WTC11 (cell line): ENCODE measurements at regions not wholly inside any gene's neighbourhood (a gene's known extent, or its start where the extent isn't known, plus 50 kb on each side); places are given as distances from the start of the nearest gene placed in this dataset.

Experiments used
- ATAC-seq: fragments of 200-7000 bp; cut with Tn5 transposase; 2 replicates; pipeline ENCODE4 v1.10.0; 2021; ENCODE audit warnings: mild to moderate bottlenecking, moderate library complexity
- CTCF ChIA-PET: fragments of 300-600 bp; sonication (Branson Sonifier 250); formaldehyde crosslinking; loops from one replicate; lab custom pipeline; 2021; ENCODE audit warnings: antibody characterized with exemption; lab: Charles Lee
- POLR2A ChIA-PET: fragments of 350-600 bp; sonication (Branson Sonifier 250); formaldehyde crosslinking; loops from one replicate; lab custom pipeline; 2021; ENCODE audit warnings: antibody characterized with exemption; lab: Charles Lee
- DNase-seq: peaks from one replicate; pipeline ENCODE4 v3.0.0; 2021; ENCODE audit warnings: low spot score
- H3K27ac Mint-ChIP-seq: 2 replicates; pipeline ENCODE4 v1.8.0; 2021; ENCODE audit warnings: mixed read lengths
- H3K27me3 Mint-ChIP-seq: 2 replicates; pipeline ENCODE4 v1.8.0; 2021; ENCODE audit warnings: low read depth, mild to moderate bottlenecking, moderate library complexity, mixed read lengths
- H3K36me3 Mint-ChIP-seq: 2 replicates; pipeline ENCODE4 v1.8.0; 2021; ENCODE audit warnings: mixed read lengths
- H3K4me1 Mint-ChIP-seq: 2 replicates; pipeline ENCODE4 v1.8.0; 2022; ENCODE audit warnings: mixed read lengths
- H3K4me3 Mint-ChIP-seq: 2 replicates; pipeline ENCODE4 v1.8.0; 2021; ENCODE audit warnings: mild to moderate bottlenecking, moderate library complexity, mixed read lengths
- H3K9me3 Mint-ChIP-seq: 2 replicates; pipeline ENCODE4 v1.8.0; 2021; ENCODE audit warnings: mixed read lengths
- AFF4 ChIP-seq: sonication (generic); formaldehyde crosslinking; IDR thresholded peaks from 2 replicates; pipeline ENCODE4 v1.8.1; 2023; ENCODE audit warnings: mild to moderate bottlenecking, missing genetic modification reagents, borderline replicate concordance
- CBFB ChIP-seq: sonication (generic); formaldehyde crosslinking; IDR thresholded peaks from 2 replicates; pipeline ENCODE4 v1.8.1; 2022; ENCODE audit warnings: mild to moderate bottlenecking, low read depth, missing genetic modification reagents
- CREM ChIP-seq: sonication (generic); formaldehyde crosslinking; IDR thresholded peaks from 2 replicates; pipeline ENCODE4 v1.8.1; 2022; ENCODE audit warnings: mild to moderate bottlenecking, missing genetic modification reagents, moderate library complexity
- ESRRA ChIP-seq: sonication (generic); formaldehyde crosslinking; IDR thresholded peaks from 2 replicates; pipeline ENCODE4 v1.8.1; 2022; ENCODE audit warnings: mild to moderate bottlenecking, missing genetic modification reagents, borderline replicate concordance
- FOXP1 ChIP-seq: sonication (generic); formaldehyde crosslinking; IDR thresholded peaks from 2 replicates; pipeline ENCODE4 v1.8.0; 2022; ENCODE audit warnings: missing genetic modification reagents, mild to moderate bottlenecking, moderate library complexity, borderline replicate concordance
- IRF2 ChIP-seq: sonication (generic); formaldehyde crosslinking; IDR thresholded peaks from 2 replicates; pipeline ENCODE4 v1.8.0; 2022; ENCODE audit warnings: low read depth, missing genetic modification reagents, borderline replicate concordance
- JAZF1 ChIP-seq: fragments of 250-450 bp; sonication (Bioruptor Pico); IDR thresholded peaks from 2 replicates; pipeline ENCODE4 v1.9.0; 2021; ENCODE audit warnings: moderate library complexity, mild to moderate bottlenecking, inconsistent platforms
- JUN ChIP-seq: sonication (generic); formaldehyde crosslinking; IDR thresholded peaks from 2 replicates; pipeline ENCODE4 v1.8.0; 2023; ENCODE audit warnings: mild to moderate bottlenecking, missing genetic modification reagents
- KAT7 ChIP-seq: sonication (generic); formaldehyde crosslinking; IDR thresholded peaks from 2 replicates; pipeline ENCODE4 v1.8.1; 2023; ENCODE audit warnings: missing genetic modification reagents, mild to moderate bottlenecking, borderline replicate concordance
- NFE2L1 ChIP-seq: sonication (generic); formaldehyde crosslinking; IDR thresholded peaks from 2 replicates; pipeline ENCODE4 v1.8.1; 2023; ENCODE audit warnings: missing genetic modification reagents
- NFYB ChIP-seq: sonication (generic); formaldehyde crosslinking; conservative IDR thresholded peaks from 2 replicates; pipeline ENCODE4 v1.8.0; 2022; ENCODE audit warnings: low read depth, missing genetic modification reagents
- PREB ChIP-seq: sonication (generic); formaldehyde crosslinking; IDR thresholded peaks from 2 replicates; pipeline ENCODE4 v1.8.1; 2022; ENCODE audit warnings: mild to moderate bottlenecking, missing genetic modification reagents, moderate library complexity, borderline replicate concordance
- STAT6 ChIP-seq: sonication (generic); formaldehyde crosslinking; conservative IDR thresholded peaks from 2 replicates; pipeline ENCODE4 v1.8.1; 2023; ENCODE audit warnings: mild to moderate bottlenecking, low read depth, missing genetic modification reagents, moderate library complexity
- TCF7 ChIP-seq: sonication (generic); formaldehyde crosslinking; IDR thresholded peaks from 2 replicates; pipeline ENCODE4 v1.8.0; 2022; ENCODE audit warnings: mild to moderate bottlenecking, low read depth, missing genetic modification reagents, moderate library complexity
- TP53 ChIP-seq: sonication (generic); formaldehyde crosslinking; IDR thresholded peaks from 2 replicates; pipeline ENCODE4 v1.8.1; 2023; ENCODE audit warnings: mild to moderate bottlenecking, missing genetic modification reagents
- USF2 ChIP-seq: sonication (generic); formaldehyde crosslinking; IDR thresholded peaks from 2 replicates; pipeline ENCODE4 v1.8.1; 2023; ENCODE audit warnings: mild to moderate bottlenecking, missing genetic modification reagents, moderate library complexity
- ZBTB43 ChIP-seq: sonication (generic); formaldehyde crosslinking; IDR thresholded peaks from 2 replicates; pipeline ENCODE4 v1.8.1; 2023; ENCODE audit warnings: mild to moderate bottlenecking, missing genetic modification reagents
- ZMAT4 ChIP-seq: fragments of 250-450 bp; sonication (Bioruptor Pico); IDR thresholded peaks from 2 replicates; pipeline ENCODE4 v1.9.0; 2021; ENCODE audit warnings: mild to moderate bottlenecking
- ZNF396 ChIP-seq: fragments of 250-450 bp; sonication (Bioruptor Pico); IDR thresholded peaks from 2 replicates; pipeline ENCODE4 v1.8.0; 2021; ENCODE audit warnings: mild to moderate bottlenecking, moderate library complexity, borderline replicate concordance
- ZNF671 ChIP-seq: fragments of 250-450 bp; sonication (Bioruptor Pico); IDR thresholded peaks from 2 replicates; pipeline ENCODE4 v1.8.0; 2021; ENCODE audit warnings: mild to moderate bottlenecking

- Mint-ChIP-seq H3K4me3 (no peak overlapping the region), H3K4me1 (no peaks in the 10 kb centered on the region), H3K27me3 (no peaks in the 10 kb centered on the region), H3K27ac (no peak overlapping the region), H3K9me3 (peaks cover 41% of the 10 kb centered on the region), H3K36me3 (peaks cover 33% of the 10 kb centered on the region)
- DNase-seq (no peak), ATAC-seq (no peak)
- CTCF ChIA-PET = no interaction called here
- POLR2A ChIA-PET = no interaction called here
- no peak for TF ChIP-seq NFYB (CRISPR knock-in tag)
- TF ChIP-seq STAT6 = no peak
- TF ChIP-seq KAT7 (CRISPR knock-in tag) = no peak
- TF ChIP-seq ESRRA (CRISPR knock-in tag) = no peak
- no peak for TF ChIP-seq CBFB (CRISPR knock-in tag)
- TF ChIP-seq TP53 (CRISPR knock-in tag) = no peak
- TF ChIP-seq ZNF671 (CRISPR knock-in tag) = no peak
- TF ChIP-seq TCF7 (CRISPR knock-in tag) = no peak
- no peak for TF ChIP-seq CREM
- TF ChIP-seq USF2 (CRISPR knock-in tag) = no peak
- no peak for TF ChIP-seq AFF4 (CRISPR knock-in tag)
- no peak for TF ChIP-seq ZNF396 (CRISPR knock-in tag)
- TF ChIP-seq JUN (CRISPR knock-in tag) = no peak
- no peak for TF ChIP-seq FOXP1 (CRISPR knock-in tag)
- no peak for TF ChIP-seq IRF2 (CRISPR knock-in tag)
- no peak for TF ChIP-seq NFE2L1
- no peak for TF ChIP-seq PREB (CRISPR knock-in tag)
- no peak for TF ChIP-seq ZMAT4 (CRISPR knock-in tag)
- no peak for TF ChIP-seq JAZF1 (CRISPR knock-in tag)
- TF ChIP-seq ZBTB43 = no peak
Measured at GRCh38 chr5:120955795-120956194, 491.7 kb downstream of the PRR16 start.
